ENCODE measurements at regions not wholly inside any gene's neighbourhood (a gene's known extent, or its start where the extent isn't known, plus 50 kb on each side); places are given as distances from the start of the nearest gene placed in this dataset.

DNA sequence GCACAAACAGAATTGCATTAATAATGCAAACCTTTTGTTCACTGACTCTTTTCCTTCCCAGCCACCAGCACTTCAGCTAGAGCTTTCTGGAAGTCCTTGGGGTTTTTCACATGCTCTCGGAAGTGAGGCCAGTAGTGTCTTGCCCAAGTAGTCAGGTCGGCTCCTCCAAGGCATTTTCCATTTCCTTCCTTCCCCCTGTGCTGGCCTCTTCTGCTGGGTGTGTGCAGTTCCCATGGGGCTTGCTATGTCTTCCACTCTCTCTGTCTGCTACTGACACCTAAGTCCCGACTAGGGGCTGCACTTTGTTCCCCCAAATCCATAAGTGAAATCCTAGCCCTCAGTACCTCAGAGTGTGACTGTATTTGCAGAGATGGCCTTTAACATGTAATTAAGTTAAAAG is 175.6 kb upstream of the BMPER start:
- no peak for DNase-seq

DNA sequence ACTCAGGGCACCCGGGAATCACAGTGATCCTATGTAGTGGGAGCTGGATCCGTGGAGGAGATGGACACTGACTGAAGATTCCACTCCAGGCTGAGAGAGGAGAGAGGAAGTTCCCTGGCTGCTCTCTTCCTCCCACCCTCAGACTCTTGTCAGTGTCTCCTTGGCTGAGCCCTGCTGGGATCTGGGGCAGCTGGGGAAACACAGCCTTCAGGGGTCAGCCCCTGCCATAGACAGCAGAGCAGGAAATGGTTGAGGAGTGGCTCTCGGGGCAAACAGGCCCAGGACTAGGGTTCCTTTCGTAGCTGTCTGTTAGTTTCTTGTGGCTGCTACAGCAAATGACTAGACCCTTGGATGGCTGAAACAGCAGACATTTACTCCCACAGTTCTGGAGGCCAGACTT is 174.4 kb upstream of the BMPER start:
- no peak for DNase-seq

DNA sequence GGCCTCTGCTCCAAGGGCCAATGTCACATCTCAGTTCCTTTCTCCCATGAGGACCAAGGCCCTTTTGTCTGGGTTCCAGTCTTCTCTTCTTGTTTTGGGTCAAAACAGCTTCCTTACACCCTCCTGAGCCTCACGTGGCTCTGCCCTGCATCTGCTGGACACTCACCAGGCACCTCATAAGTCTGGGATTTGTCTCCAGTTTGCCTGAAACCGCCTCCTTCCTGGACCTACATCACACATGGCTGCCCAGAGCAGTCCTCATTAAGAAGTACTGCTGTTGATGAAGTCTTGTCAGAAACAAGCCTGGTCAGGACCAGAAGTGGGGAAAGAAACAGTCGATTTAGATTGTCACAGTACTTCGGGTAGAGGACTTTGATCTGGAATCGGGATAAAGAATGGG is 173.4 kb upstream of the BMPER start:
- no peak for DNase-seq

DNA sequence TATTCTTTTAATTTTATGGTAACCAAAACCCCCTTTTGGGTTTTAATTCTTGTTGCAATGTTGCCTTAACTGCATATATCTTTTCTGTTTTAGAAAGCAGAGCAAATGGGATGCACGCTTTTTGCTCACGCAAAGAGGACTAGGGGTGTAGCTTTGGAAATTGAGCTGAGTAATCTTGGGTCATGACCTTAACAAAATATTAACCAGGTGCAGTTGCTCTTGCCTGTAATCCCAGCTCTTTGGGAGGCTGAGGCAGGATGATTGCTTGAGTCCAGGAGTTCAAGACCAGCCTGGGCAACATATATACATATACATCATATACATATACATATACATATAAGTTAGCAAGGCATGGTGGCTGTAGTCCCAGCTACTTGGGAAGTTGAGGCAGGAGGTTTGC is 172.9 kb upstream of the BMPER start:
- no peak for DNase-seq

GRCh38 chr7:33733870-33734650 is 171.3 kb upstream of the BMPER start:
- peak; percentile 44 for DNase-seq

DNA sequence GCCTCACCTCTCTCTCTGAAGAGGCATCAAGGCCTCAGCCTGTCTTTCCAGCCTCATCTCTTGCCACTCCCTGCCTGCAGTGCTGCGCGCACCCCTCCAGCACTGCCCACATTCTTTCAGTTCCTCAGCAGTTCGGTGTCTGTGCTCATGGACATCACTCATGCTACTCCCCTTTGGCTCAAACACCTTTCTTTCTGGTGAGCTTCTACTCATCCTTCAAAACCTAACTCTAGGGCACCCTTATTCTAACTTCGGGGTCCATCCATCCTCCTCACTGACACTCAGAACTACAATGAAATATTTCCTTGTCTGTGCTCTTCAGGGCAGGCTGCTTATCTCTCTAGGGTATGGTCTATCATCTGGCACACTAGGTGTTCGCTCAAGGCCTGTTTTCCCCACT is 169.9 kb upstream of the BMPER start:
- DNase-seq = no peak

DNA sequence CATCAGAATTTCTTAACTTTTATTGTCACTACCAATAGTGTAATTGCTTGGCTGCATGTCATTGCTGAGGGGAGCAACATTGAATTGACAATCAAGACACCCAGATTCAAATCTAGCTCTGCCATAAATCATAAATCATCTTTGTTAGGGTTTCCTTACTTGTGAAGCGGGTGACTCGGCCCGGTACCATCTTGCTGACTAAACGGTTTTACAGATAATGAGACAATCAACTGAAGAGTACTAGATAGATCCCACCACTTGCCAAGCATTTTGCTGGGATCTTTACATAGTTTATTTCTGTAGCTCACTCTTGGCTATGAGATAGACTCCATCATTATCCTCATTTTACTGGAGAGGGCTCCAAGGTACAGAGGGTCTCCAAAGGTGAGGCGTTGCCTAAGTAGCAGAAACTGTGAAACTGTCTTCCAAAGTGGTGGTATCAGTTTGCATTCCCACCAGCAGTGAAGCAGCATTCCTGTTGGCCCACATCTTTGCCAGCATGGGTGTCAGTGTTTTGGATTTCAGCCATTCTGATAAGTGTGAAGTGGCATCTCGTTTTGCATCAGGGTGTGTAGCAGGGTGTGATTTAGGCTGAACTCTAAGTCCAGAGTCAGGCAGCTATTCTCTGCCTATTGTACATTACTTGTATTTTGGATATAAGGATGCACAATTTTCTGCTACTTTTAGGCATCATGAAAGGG is 168.7 kb upstream of the BMPER start:
- DNase-seq = no peak

DNA sequence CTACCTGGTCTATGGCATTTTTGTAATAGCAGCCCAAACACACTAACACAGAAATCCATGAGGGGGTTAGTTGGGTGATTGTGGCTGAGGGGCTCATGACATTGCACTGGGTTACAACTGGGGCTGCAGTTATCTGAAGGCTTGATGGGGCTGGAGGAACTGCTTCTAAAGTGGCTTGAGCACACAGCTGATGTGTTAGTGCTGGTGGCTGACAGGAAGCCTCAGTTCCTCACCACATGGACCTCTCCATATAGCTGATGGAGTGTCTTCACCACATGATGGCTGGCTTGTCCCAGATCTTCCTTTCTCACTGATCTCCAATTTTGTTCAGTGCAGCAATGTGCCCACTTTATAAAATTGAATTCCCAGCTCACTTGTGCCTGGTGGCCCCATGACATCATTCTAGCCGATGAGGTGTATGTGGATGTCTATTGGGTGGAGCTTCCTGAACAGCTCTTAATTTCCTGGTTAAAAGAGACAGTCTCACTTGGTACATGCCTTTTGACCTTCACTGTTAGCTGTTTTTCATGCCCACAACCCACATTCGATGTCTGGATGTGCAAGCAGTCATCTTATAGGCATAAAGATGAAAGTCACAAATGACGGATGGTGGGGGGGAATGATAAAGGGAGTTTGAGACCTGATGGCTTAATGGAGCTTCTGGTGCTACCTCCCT is 166.9 kb upstream of the BMPER start:
- DNase-seq = no peak

DNA sequence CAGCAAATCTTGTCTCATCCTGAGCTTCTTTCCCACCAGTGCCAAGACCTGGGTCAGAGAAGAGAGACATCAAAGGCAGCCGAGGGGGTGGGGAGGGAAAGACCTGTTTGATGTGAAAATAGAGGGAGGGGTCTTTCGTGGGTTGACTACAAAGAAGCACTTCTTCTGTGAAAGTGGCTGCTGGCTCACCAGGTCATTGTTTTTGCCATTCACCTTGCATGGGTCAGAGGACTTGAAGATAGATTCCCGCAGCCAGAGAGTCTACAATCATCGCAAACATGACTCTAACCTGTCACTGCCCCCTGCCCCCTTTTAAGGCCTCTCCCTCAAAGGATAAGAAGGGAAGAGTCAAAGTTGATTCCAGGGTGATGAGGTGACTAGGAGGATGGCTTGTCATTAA is 166.1 kb upstream of the BMPER start:
- no peak for DNase-seq

DNA sequence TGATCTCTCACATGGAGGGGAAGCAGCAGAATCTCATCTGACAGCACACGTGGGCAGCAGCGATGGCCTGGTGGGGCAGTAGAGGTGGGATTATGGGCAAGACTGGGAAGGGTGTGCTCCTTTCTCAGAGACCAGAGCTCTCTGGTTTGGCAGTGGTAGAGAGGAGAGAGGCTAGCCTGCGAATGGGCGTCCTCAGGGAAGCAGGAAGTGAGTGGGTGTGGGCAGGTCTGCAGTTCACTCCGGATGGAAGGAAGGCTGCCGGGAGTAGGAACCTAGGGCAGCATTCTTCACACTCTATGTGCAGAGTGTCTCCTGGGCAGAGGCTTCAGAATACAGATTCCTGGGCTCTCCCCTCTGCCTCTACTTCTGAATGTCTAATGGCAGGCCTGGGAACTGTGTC is 162.8 kb upstream of the BMPER start:
- DNase-seq = no peak

- DNase-seq = no peak
These were observed 162.2 kb upstream of the BMPER start for GRCh38 chr7:33742999-33743587.

DNA sequence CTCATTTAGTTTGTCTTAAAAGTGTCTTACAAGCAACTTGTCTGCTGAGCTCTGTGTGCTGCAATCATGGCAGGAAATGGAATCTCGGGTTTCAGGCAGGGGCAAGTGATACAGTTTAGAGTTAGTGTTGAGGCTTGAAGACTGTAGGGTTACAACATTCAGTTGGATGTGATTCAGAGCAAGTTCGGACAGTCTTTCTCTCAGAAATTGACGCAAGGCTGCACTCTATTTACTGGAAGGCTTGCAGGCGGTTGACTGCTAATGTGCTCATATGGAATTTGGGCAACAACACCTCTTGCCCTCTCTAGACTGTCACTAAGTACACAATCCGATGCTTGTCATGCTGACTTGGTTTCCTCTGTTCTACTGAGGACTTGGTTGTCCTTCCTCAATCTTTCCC is 161.7 kb upstream of the BMPER start:
- DNase-seq = no peak

- peak; percentile 27 for DNase-seq
These were observed 160.9 kb upstream of the BMPER start for GRCh38 chr7:33744293-33745075.

- no peak for DNase-seq
These were observed 159.4 kb upstream of the BMPER start for GRCh38 chr7:33745934-33746333.

DNA sequence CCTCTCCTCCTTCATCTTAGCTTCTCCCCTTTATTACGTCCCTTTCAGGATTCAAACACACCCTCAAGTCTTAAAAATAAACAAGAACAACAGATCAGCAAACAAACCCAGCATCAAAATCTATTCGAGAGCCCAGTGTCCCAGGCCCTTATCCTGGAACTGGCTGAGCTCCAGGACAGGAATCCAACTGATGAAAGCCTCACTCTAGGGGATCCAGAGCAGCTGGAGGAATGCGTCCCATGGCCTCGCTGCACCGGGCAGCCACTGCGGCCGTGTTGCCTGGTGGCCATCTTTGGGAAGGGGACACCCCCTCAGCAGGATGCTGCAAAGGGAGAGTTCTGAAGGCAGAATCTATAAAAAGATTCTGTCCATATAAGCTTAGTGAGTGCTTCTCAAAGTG is 156.5 kb upstream of the BMPER start:
- DNase-seq = no peak

DNA sequence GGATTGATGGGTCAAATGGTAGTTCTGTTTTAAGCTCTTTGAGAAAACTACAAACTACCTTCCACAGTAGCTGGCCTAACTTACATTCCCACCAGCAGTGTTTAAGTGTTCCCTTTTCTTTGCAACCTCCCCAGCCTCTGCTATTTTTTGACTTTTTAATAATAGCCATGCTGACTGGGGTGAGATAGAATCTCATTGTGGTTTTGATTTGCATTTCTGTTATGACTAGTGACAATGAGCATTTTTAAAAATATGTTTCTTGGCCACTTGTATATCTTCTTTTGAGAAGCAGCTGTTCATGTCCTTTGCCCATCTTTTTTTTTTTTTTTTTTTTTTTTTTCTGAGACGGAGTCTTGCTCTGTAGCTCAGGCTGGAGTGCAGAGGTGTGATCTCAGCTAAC is 155.2 kb upstream of the BMPER start:
- no peak for DNase-seq

DNA sequence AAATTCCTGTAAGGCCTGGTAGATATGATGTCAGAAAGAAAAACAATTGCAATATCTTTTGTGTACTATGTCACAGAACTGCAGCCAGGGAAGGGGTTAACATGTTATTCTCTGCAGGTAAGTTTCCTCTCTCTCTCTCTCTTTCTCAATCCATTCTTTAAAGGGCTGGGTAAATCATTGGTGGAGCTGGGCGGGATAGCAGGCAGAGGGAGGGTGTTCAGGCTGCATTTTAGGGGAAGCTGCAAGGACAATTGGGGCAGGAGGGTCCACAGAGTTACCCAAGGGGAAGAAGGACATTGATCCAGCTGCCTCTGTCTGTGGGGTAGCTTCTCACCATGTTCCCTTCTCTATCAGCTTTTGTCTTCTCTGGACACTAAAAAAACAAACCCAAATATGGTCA is 153.9 kb upstream of the BMPER start:
- no peak for DNase-seq

DNA sequence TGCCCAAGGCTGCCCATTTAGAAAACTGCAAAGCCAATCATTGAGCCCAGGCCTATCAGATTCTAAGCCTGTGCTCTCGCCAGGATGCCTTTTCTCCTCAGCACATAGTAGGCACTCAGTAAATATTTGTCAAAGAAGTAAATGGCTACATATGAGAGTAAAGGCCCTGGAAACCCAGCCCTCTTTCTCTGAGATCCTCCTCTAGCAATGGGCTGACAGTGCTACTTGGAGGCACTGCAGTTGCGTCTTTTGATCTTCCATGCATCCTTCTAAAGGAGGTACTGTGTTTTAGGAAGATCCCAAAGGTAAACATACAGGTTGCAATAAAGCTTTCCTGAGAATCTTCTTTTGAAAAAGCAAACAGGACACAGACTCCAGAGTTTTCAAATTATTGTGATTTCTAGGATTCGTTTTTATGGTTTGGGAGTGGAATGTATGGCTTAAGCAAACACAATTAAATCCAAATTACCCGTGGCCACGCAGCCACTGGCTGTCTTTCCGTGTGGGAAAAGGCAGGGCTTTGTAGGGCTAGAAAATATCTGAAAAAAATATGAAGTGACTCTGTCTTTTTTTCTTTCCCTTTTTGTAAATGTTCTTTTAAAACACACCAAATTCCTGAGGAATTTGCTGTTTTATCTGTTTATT is 151.3 kb upstream of the BMPER start:
- DNase-seq = no peak

GRCh38 chr7:33754933-33755928 is 150.1 kb upstream of the BMPER start:
- DNase-seq = peak; percentile 19

DNA sequence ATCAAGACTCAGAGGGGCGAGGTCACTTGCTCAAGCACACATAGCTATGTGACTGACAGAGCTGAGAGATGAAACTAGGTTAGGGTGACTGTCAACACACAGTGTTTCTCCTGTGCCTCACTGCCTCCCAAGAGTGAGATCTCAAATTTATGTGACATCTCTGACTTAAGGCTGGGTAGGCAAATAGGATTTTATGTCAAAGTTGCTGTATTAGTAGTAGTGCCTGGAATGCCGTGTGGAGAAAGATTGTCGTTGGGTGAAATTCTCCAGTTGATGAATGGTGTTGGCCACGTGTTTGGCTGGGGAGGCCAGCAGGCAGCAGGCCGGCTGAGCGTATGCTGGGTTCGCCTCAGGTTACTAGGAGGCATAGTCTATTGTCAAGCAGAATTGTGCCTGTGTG is 148.3 kb upstream of the BMPER start:
- no peak for DNase-seq

- peak; percentile 18 for DNase-seq
These were observed 147.7 kb upstream of the BMPER start for GRCh38 chr7:33757563-33758165.

Data from NCI-H1092 (cell line).